ENCODE measurements at regions not wholly inside any gene's neighbourhood (a gene's known extent, or its start where the extent isn't known, plus 50 kb on each side); places are given as distances from the start of the nearest gene placed in this dataset.

DNA sequence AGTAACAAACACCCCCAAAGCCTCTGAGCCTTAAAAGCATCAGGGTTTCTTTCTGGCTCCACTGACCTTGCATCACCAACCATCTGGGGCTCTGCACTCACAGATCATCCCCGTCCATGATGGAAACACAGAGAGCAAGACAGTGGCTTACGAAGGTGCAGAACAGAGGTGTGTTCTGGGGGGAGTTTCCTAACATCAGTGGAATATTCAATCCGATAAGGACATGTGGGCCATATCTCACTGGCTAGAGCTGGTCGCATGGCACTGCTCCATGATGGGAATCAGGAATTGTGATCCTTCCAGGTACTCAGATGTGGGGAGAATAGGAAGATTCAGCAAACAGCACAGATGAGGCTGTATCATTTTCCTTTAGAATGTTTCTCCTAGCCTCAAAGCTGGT lies 457.2 kb downstream of the IRS2 start:
- H3K27ac ChIP-seq (ENCODE audit: low read depth, low read length), result no peak overlapping the region
- CTCF ChIA-PET, result no interaction called here

More for the DNA sequence above, 457.2 kb downstream of the IRS2 start:
- TF ChIP-seq YY1 (IDR thresholded peaks at IDR 0.05; ENCODE audit: extremely low read depth, insufficient replicate concordance, low read depth, low read length) (no peak), ELF1 (IDR thresholded peaks at IDR 0.05; ENCODE audit: borderline replicate concordance, low read depth) (no peak), POLR2A (IDR thresholded peaks at IDR 0.05; ENCODE audit: borderline replicate concordance, extremely low read depth, insufficient read depth, insufficient read length) (no peak), ZFX (IDR thresholded peaks at IDR 0.05) (0 out of 2 replicates have a peak, but pooled peaks have one; percentile 11), EZH2 (IDR thresholded peaks at IDR 0.05) (no peak), SIN3A (IDR thresholded peaks at IDR 0.05; ENCODE audit: low read depth) (no peak)
- TF ChIP-seq, protein P1, sequence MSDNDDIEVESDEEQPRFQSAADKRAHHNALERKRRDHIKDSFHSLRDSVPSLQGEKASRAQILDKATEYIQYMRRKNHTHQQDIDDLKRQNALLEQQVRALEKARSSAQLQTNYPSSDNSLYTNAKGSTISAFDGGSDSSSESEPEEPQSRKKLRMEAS (IDR thresholded peaks at IDR 0.05), result no peak
- TF ChIP-seq, protein P2, sequence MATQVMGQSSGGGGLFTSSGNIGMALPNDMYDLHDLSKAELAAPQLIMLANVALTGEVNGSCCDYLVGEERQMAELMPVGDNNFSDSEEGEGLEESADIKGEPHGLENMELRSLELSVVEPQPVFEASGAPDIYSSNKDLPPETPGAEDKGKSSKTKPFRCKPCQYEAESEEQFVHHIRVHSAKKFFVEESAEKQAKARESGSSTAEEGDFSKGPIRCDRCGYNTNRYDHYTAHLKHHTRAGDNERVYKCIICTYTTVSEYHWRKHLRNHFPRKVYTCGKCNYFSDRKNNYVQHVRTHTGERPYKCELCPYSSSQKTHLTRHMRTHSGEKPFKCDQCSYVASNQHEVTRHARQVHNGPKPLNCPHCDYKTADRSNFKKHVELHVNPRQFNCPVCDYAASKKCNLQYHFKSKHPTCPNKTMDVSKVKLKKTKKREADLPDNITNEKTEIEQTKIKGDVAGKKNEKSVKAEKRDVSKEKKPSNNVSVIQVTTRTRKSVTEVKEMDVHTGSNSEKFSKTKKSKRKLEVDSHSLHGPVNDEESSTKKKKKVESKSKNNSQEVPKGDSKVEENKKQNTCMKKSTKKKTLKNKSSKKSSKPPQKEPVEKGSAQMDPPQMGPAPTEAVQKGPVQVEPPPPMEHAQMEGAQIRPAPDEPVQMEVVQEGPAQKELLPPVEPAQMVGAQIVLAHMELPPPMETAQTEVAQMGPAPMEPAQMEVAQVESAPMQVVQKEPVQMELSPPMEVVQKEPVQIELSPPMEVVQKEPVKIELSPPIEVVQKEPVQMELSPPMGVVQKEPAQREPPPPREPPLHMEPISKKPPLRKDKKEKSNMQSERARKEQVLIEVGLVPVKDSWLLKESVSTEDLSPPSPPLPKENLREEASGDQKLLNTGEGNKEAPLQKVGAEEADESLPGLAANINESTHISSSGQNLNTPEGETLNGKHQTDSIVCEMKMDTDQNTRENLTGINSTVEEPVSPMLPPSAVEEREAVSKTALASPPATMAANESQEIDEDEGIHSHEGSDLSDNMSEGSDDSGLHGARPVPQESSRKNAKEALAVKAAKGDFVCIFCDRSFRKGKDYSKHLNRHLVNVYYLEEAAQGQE (IDR thresholded peaks at IDR 0.05; ENCODE audit: low read depth), result no peak
- Histone ChIP-seq H2AFZ (ENCODE audit: low read depth, low read length, poor library complexity, severe bottlenecking) (no peak overlapping the region), H3K4me3 (replicated peaks in 1 of 2; ENCODE audit: low read depth in 1 of 2, low read length in 2 of 2) (no peak overlapping the region), H3K27me3 (ENCODE audit: insufficient read depth, low read length) (no peaks in the 10 kb centered on the region), H3K9me3 (ENCODE audit: control insufficient read depth in 1 of 2, insufficient read depth in 1 of 2, low read depth in 1 of 2, low read length in 2 of 2) (no peaks in the 10 kb centered on the region; a peak in 1 of 4 replicates), H3K36me3 (ENCODE audit: control insufficient read depth in 1 of 2, insufficient read depth in 2 of 2, low read length in 2 of 2) (no peaks in the 10 kb centered on the region), H3K4me1 (ENCODE audit: control insufficient read depth in 1 of 2, insufficient read depth in 2 of 2, low read length in 2 of 2) (no peaks in the 10 kb centered on the region), H3K9me2 (ENCODE audit: insufficient read depth) (no peaks in the 10 kb centered on the region), H3K9ac (ENCODE audit: low read length) (no peak overlapping the region), H3K79me2 (ENCODE audit: insufficient read depth, low read length) (no peaks in the 10 kb centered on the region), H4K20me1 (ENCODE audit: insufficient read depth) (no peaks in the 10 kb centered on the region), H3K4me2 (ENCODE audit: low read length) (no peak overlapping the region)
- ChIA-PET POLR2A (no interaction called here), RAD21 (ENCODE audit: low non-redundant PET in 1 of 2, low total read pairs in 2 of 2, uncharacterized antibody in 2 of 2, unreplicated experiment in 2 of 2) (no interaction called here)
- ATAC-seq (no peak), DNase-seq (ENCODE audit: low read depth, low spot score) (no peak)
- BruUV-seq (replicated peaks), result no TSS peak
- intact Hi-C loops (cut with micrococcal nuclease), result no loop called here

Data from HCT116 (cell line).